DMS153 (cell line): ENCODE measurements at regions not wholly inside any gene's neighbourhood (a gene's known extent, or its start where the extent isn't known, plus 50 kb on each side); places are given as distances from the start of the nearest gene placed in this dataset.

ENCODE experiments used
- DNase-seq: peaks from one replicate; lab custom pipeline; 2025; lab: John Stamatoyannopoulos, UW

- DNase-seq: no peak
Observed at GRCh38 chr2:196441527-196441926, 198.0 kb upstream of the CCDC150 start.

- DNase-seq: no peak
Observed at GRCh38 chr2:196442211-196442610, 197.3 kb upstream of the CCDC150 start.

- DNase-seq: no peak
Observed at GRCh38 chr2:196444442-196444841, 195.1 kb upstream of the CCDC150 start.

GRCh38 chr2:196445991-196446390 lies 193.5 kb upstream of the CCDC150 start:
- DNase-seq: no peak

GRCh38 chr2:196448407-196449079 lies 191.0 kb upstream of the CCDC150 start:
- no peak for DNase-seq

GRCh38 chr2:196449083-196449482 lies 190.4 kb upstream of the CCDC150 start:
- DNase-seq: no peak

GRCh38 chr2:196452758-196453157 lies 186.8 kb upstream of the CCDC150 start:
- no peak for DNase-seq

- no peak for DNase-seq
Observed at GRCh38 chr2:196453613-196454047, 185.9 kb upstream of the CCDC150 start.

- DNase-seq: no peak
Observed at GRCh38 chr2:196454492-196454891, 185.0 kb upstream of the CCDC150 start.

- no peak for DNase-seq
Observed at GRCh38 chr2:196459539-196459938, 180.0 kb upstream of the CCDC150 start.

- DNase-seq: no peak
Observed at GRCh38 chr2:196463706-196464105, 175.8 kb upstream of the CCDC150 start.

- no peak for DNase-seq
Observed at GRCh38 chr2:196464311-196464710, 175.2 kb upstream of the CCDC150 start.

- DNase-seq: no peak
Observed at GRCh38 chr2:196466581-196466980, 172.9 kb upstream of the CCDC150 start.

- no peak for DNase-seq
Observed at GRCh38 chr2:196468394-196468793, 171.1 kb upstream of the CCDC150 start.

GRCh38 chr2:196473617-196474016 lies 165.9 kb upstream of the CCDC150 start:
- no peak for DNase-seq

- no peak for DNase-seq
Observed at GRCh38 chr2:196475611-196476010, 163.9 kb upstream of the CCDC150 start.

GRCh38 chr2:196478588-196478987 lies 160.9 kb upstream of the CCDC150 start:
- no peak for DNase-seq

GRCh38 chr2:196479350-196479749 lies 160.2 kb upstream of the CCDC150 start:
- no peak for DNase-seq

GRCh38 chr2:196480653-196481323 lies 158.7 kb upstream of the CCDC150 start:
- no peak for DNase-seq

- no peak for DNase-seq
Observed at GRCh38 chr2:196481324-196481697, 158.2 kb upstream of the CCDC150 start.

- no peak for DNase-seq
Observed at GRCh38 chr2:196482119-196483065, 157.1 kb upstream of the CCDC150 start.

GRCh38 chr2:196486146-196486545 lies 153.4 kb upstream of the CCDC150 start:
- no peak for DNase-seq

- DNase-seq: no peak
Observed at GRCh38 chr2:196487417-196487816, 152.1 kb upstream of the CCDC150 start.
